HCT116 (cell line): ENCODE measurements at regions not wholly inside any gene's neighbourhood (a gene's known extent, or its start where the extent isn't known, plus 50 kb on each side); places are given as distances from the start of the nearest gene placed in this dataset.

Experiments
- CTCF ChIP-seq, 3 experiments: fragments of 200-600 bp in 1 of 3; sonication (generic) in 1 of 3; IDR thresholded peaks in 2 of 3; conservative IDR thresholded peaks in 1 of 3; 2 replicates each; pipeline ENCODE4 v1.5.1; 2012 to 2017; ENCODE audit warnings: low read depth in 2 of 3, low read length in 2 of 3, antibody characterized with exemption in 1 of 3, borderline replicate concordance in 1 of 3, control low read depth in 1 of 3, mild to moderate bottlenecking in 1 of 3, mixed read lengths in 1 of 3, mixed run types in 1 of 3, moderate library complexity in 1 of 3; ENCODE audit not compliant: insufficient read depth in 1 of 3
- YY1 ChIP-seq: IDR thresholded peaks from 2 replicates; pipeline ENCODE4 v1.6.1; 2011; ENCODE audit warnings: low read length, low read depth, moderate library complexity, mild to moderate bottlenecking; ENCODE audit not compliant: insufficient replicate concordance; ENCODE audit errors: extremely low read depth

GRCh38 chr4:44046491-44046890 lies 402.1 kb downstream of the KCTD8 start:
- TF ChIP-seq CTCF (IDR thresholded peaks at IDR 0.05 in 2 of 3, conservative IDR thresholded peaks at IDR 0.05 in 1 of 3; ENCODE audit: borderline replicate concordance in 1 of 3, insufficient read depth in 1 of 3, low read depth in 2 of 3, low read length in 2 of 3), result no peak
- no peak for TF ChIP-seq YY1
